ENCODE measurements at regions not wholly inside any gene's neighbourhood (a gene's known extent, or its start where the extent isn't known, plus 50 kb on each side); places are given as distances from the start of the nearest gene placed in this dataset.

DNA sequence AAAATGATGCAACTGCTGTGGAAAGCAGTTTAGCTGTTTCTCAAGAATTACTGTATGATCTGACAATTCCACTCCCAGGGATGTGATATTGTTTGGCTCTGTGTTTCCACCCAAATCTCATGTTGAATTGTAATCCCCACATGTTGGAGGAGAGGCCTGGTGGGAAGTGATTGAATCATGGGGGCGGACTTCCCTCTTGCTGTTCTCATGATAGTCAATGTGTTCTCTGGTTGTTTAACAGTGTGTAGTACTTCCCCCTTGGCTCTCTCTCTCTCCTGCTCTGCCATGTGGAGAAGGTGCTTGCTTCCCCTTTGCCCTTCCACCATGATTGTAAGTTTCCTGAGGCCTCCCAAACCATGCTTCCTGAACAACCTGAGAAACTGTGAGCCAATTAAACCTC lies 93.4 kb upstream of the CPM start:
- H3K27me3 Mint-ChIP-seq (ENCODE audit: low read depth): no peaks in the 10 kb centered on the region

DNA sequence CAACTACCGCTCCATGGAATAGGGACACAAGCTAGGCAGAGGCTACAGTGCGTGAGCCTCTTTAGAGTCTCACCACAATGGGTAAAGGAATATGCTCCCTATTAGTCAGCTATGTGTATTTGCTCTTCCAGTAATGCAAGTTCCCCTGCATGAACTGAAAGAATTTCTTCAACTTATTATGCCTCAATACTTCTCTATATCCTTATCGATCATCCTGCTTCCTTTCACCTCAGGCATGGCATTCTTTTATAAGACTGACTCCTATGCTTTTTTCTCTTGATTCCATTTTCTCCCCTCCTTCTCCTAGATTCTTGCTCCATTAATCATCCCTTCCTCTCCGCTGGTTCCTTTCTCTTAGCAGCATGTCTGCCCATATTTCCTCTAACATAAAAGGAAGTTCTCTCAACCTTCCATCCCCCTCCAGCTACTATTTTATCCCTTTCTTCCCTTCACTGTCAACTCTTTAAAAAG lies 94.5 kb upstream of the CPM start:
- H3K4me3 Mint-ChIP-seq (ENCODE audit: unreplicated experiment): no peak overlapping the region
- TF ChIP-seq, protein P1, sequence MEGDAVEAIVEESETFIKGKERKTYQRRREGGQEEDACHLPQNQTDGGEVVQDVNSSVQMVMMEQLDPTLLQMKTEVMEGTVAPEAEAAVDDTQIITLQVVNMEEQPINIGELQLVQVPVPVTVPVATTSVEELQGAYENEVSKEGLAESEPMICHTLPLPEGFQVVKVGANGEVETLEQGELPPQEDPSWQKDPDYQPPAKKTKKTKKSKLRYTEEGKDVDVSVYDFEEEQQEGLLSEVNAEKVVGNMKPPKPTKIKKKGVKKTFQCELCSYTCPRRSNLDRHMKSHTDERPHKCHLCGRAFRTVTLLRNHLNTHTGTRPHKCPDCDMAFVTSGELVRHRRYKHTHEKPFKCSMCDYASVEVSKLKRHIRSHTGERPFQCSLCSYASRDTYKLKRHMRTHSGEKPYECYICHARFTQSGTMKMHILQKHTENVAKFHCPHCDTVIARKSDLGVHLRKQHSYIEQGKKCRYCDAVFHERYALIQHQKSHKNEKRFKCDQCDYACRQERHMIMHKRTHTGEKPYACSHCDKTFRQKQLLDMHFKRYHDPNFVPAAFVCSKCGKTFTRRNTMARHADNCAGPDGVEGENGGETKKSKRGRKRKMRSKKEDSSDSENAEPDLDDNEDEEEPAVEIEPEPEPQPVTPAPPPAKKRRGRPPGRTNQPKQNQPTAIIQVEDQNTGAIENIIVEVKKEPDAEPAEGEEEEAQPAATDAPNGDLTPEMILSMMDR (IDR thresholded peaks at IDR 0.05): no peak
- H3K27me3 Mint-ChIP-seq (ENCODE audit: low read depth): no peaks in the 10 kb centered on the region
- no peak overlapping the region for H3K27ac Mint-ChIP-seq (ENCODE audit: unreplicated experiment)
- H3K4me1 Mint-ChIP-seq (ENCODE audit: low read depth): peaks cover 7% of the 10 kb centered on the region
- no peaks in the 10 kb centered on the region for H3K9me3 Mint-ChIP-seq (ENCODE audit: low read depth)
- no peak for DNase-seq (ENCODE audit: low spot score)
- H3K36me3 Mint-ChIP-seq (ENCODE audit: low read depth): no peaks in the 10 kb centered on the region

More for the DNA sequence above, 93.4 kb upstream of the CPM start:
- Mint-ChIP-seq H3K9me3 (ENCODE audit: low read depth) (no peaks in the 10 kb centered on the region), H3K27ac (ENCODE audit: unreplicated experiment) (no peak overlapping the region), H3K4me1 (ENCODE audit: low read depth) (peaks cover 7% of the 10 kb centered on the region), H3K4me3 (ENCODE audit: unreplicated experiment) (no peak overlapping the region), H3K36me3 (ENCODE audit: low read depth) (no peaks in the 10 kb centered on the region)
- TF ChIP-seq, protein P1 (IDR thresholded peaks at IDR 0.05): no peak
- DNase-seq (ENCODE audit: low spot score): no peak

- no peaks in the 10 kb centered on the region for H3K36me3 Mint-ChIP-seq (ENCODE audit: low read depth)
- no peaks in the 10 kb centered on the region for H3K9me3 Mint-ChIP-seq (ENCODE audit: low read depth)
- no peak overlapping the region for H3K27ac Mint-ChIP-seq (ENCODE audit: unreplicated experiment)
- H3K27me3 Mint-ChIP-seq (ENCODE audit: low read depth): no peaks in the 10 kb centered on the region
- H3K4me3 Mint-ChIP-seq (ENCODE audit: unreplicated experiment): no peak overlapping the region
- TF ChIP-seq, protein P1 (IDR thresholded peaks at IDR 0.05): no peak
- no peak for DNase-seq (ENCODE audit: low spot score)
- H3K4me1 Mint-ChIP-seq (ENCODE audit: low read depth): peaks cover 7% of the 10 kb centered on the region
These were observed 96.2 kb upstream of the CPM start for GRCh38 chr12:69028941-69029729.

DNA sequence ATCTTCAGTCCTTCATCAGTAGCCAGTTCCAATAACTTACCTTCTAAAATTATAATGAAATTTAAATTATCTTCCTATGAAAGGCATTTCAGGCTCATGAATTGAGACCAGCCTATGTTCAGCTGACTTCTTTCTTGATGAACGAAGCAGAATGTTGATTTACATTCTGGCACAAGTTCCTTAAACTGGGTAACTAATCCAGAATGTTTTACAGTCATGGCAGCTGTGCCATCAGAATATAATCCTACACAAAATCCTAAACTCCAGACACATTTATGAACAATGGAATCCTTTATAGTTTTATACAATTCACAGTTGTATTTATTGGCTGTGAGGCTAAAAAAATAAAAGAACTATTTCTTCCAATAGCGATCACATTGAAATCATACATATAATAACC lies 97.3 kb upstream of the CPM start:
- TF ChIP-seq, protein P1 (IDR thresholded peaks at IDR 0.05): no peak
- Mint-ChIP-seq H3K4me1 (ENCODE audit: low read depth) (peaks cover 7% of the 10 kb centered on the region), H3K27ac (ENCODE audit: unreplicated experiment) (no peak overlapping the region)

DNA sequence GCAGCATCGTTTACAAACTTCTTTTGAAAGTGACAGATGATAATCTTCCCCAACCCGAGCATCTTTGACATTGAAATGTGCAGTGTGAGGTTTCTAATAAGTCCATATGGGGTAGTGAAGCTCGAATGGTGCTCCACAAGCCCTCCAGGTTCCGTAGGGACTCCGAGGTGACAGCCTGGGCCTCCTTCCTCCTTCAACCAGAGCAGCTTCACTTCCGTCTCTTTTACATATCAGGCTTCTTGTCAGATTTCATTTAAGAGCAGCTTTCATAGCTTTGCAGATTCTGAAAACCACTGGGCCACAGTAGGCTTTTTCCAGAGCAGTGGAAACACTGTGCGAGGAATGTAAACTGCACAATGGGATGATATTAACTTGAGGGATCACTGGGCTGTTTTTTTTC lies 103.6 kb upstream of the CPM start:
- TF ChIP-seq, protein P1 (IDR thresholded peaks at IDR 0.05): no peak
- DNase-seq (ENCODE audit: low spot score): no peak
- Mint-ChIP-seq H3K27me3 (ENCODE audit: low read depth) (peaks cover 2% of the 10 kb centered on the region), H3K4me3 (ENCODE audit: unreplicated experiment) (no peak overlapping the region), H3K4me1 (ENCODE audit: low read depth) (no peaks in the 10 kb centered on the region), H3K36me3 (ENCODE audit: low read depth) (no peaks in the 10 kb centered on the region), H3K9me3 (ENCODE audit: low read depth) (no peaks in the 10 kb centered on the region), H3K27ac (ENCODE audit: unreplicated experiment) (no peak overlapping the region)

More for the DNA sequence above, 97.3 kb upstream of the CPM start:
- Mint-ChIP-seq H3K36me3 (ENCODE audit: low read depth) (no peaks in the 10 kb centered on the region), H3K27me3 (ENCODE audit: low read depth) (peaks cover 2% of the 10 kb centered on the region), H3K4me3 (ENCODE audit: unreplicated experiment) (no peak overlapping the region), H3K9me3 (ENCODE audit: low read depth) (no peaks in the 10 kb centered on the region)
- DNase-seq (ENCODE audit: low spot score): no peak
